HG03565 (cell line): ENCODE measurements at regions not wholly inside any gene's neighbourhood (a gene's known extent, or its start where the extent isn't known, plus 50 kb on each side); places are given as distances from the start of the nearest gene placed in this dataset.
"Not testable (repeated sequence)": the region's sequence is repeated elsewhere in the genome, so short reads cannot be mapped to it uniquely, and the experiment has no call there.

Experiments used
- ATAC-seq: cut with Tn5 transposase; IDR thresholded peaks from one replicate; pipeline ENCODE4 v1.9.1; 2021; ENCODE audit warnings: mild to moderate bottlenecking, moderate library complexity; ENCODE audit not compliant: unreplicated experiment

DNA sequence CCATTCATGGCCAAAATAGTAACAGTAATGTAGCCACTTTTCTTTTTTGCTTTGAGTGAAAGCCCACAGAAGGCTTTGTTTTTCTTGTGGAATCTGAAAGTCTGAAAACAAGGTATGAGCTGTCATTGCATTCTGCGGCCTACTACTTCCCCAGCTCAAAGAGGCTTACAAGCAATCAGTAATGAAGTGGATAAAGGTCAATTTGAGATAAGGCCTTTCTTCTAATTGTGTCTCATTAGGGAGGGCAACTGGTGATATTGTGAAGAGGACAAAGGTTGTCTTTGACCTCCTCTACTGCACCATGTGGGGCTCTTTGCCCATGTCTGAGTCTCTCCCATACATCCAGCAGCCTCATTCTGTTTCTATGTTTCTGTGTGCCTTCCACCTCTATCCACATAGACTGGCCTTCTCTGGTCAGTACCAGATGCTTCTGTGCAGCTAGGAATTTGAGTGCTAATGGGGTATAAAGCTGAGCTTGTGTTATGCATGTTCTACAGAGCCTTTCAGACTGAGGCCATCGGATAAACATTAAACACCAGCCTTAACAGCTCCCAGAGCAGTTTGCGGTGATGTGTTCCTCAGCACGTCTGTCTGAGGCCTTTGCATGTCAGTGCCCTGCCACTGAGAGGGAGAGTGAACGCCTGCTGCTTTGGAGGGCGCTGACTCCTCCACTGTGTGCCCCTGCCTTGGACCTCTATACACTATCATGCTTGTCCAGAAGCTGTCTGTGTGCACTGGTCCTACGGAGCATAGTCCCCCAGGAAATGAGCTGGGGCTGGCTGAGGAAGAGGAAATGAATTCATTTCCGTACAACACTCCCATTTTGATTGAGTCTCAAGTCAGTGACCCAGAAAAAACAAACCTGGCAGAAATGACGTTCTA, 80.2 kb downstream of the SH2D1A start:
- ATAC-seq: no peak

GRCh38 chrX:124433186-124433585, 86.8 kb downstream of the SH2D1A start:
- ATAC-seq: no peak

DNA sequence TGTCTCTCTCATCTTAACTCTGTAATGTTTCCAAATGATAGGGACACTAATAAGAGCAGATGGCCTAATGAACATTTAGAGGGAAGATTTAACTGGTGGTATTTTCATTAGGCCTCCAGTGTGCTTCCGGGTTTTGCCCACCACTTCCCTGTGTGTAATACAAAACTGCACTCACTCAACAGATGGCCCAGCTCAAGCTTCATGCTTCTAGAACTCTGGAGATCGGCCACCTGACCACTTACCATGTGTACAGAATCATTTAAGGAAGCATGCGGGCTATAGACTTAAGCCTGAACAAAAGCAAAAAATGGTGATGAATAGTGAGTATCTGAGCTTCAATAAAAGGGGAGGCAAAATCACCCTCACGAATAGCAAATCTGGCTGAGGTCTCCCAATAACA, 89.3 kb downstream of the SH2D1A start:
- ATAC-seq: no peak

DNA sequence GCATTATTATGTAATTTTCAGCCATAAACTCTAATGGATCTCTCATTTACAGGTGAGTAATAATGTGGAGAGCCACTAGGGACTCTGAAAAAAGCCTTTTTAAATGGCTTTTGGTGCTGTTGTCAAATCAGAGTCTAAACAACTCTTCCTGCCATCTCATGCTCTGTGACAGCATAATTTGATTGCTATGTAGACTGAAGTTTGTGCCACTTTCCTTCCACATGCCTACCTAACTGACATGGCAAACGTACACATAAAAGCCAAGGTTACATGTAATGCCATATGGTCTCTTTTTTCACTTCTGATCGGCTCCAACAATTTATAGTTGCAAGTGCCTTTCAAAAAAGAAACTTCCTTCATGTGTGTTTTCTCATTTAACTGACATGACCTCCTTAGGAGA, 94.3 kb downstream of the SH2D1A start:
- ATAC-seq: no peak

GRCh38 chrX:124441971-124442590, 95.7 kb downstream of the SH2D1A start:
- no peak for ATAC-seq

GRCh38 chrX:124455966-124456365, 109.6 kb downstream of the SH2D1A start:
- ATAC-seq: no peak

- not testable (repeated sequence) for ATAC-seq
Observed at GRCh38 chrX:124459851-124460250, 113.5 kb downstream of the SH2D1A start.

DNA sequence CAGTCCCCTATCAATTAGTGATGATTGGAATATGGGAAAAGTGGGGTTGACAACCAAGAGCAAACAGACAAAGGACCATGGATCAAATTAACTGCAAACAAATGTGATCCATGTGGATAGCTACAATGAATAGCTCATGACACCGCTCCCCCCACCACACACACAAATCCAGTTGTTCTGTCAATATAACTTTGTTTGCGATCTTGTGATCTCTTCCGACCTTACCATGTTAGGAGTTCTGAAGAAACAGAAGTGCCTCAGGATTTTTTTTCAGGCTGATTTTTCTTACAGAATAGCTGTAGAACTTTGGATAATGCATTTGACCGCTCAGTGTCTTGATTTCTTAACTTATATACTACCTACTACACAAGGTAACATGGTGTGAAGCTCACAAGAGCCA, 116.6 kb downstream of the SH2D1A start:
- ATAC-seq: no peak

DNA sequence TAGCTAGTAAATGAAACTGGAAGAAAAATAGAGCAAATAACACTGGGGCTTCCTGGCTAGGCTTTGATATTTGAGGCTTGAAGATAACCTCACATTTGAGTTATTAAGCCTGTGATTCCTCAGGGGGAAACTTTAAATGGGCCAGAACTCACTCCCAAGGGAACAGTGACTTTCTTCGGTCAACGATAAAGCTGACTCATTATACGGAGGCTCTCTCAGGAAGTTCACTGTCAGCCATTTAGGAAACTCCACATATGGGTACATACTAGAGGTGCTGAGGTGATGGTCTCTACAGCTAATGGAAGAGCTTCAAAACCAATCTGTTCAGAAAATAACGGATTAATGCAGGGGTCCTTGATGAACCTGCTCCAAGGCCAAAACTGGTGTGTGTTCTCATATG, 120.8 kb downstream of the SH2D1A start:
- no peak for ATAC-seq

DNA sequence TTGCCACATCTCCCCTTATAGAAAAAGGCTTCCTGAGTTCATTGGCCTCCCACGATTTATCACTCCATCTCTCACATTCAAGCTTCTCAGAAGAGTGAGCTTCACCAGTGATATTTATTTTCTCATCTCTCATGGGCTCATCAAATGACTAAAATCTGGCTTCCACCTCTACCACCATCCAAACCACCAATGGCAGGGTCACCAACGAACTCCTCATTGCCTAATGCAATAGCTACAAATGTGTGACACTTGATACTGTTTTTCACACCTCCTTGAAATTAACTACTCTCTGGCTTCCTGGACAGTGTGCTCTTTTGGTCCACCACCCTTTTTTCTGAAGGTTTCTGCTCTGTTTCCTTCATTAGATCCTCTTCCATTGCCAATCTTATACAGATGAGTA, 129.0 kb downstream of the SH2D1A start:
- no peak for ATAC-seq

DNA sequence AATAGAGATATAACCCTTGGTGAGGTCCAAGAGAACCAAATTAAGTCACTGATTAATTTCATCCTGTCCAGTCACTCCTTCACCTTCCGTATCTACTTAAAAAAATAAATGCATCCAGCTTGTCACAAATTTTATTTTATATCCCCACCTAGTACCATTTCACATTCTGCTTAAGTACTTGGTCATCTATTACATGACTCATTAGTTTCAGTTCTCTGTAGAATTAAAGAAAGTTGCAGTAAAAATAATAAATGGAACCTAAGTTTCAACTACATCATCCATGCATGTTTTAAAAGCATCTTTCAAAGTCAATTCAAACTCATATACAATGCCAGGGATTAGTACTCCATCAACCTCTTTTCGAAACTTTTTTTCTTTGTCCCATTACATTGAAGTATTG, 130.2 kb downstream of the SH2D1A start:
- no peak for ATAC-seq

GRCh38 chrX:124478046-124478445, 131.7 kb downstream of the SH2D1A start:
- ATAC-seq: no peak

DNA sequence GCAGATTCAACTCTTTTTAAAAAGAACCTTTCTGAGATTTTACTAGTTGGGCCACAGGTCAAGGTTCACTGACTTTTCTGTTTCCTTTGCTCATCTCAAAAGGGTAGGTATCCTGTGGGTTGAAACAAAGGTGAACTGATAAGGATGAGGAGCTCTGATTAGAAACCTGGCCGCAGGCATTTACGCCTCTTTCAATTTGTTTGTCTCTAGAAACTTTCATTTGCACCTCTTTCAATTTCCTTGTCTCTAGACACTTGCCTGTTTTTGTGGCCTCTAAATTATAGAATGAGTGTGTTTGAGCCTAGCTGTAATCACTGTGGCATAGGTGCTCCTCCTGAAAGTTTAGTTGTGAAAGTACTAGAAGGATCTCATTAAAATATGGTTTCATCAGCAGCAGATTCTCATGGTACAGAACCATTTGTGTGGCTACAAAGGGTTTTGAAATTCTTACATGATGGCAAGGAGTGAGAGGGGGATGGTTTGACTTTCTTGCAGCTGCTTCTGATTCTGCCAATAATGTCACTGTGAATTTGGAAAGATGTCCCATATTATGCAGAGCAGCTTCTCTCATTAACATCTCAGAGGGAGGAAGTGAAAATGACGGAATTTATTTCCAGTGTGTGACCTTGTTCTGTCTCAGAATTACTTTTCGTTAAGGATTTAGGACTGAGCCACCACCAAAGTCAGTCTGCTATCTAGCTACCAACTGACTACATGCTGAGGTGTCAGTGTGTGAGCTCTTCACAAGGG, 142.2 kb downstream of the SH2D1A start:
- peak; percentile 88 for ATAC-seq

DNA sequence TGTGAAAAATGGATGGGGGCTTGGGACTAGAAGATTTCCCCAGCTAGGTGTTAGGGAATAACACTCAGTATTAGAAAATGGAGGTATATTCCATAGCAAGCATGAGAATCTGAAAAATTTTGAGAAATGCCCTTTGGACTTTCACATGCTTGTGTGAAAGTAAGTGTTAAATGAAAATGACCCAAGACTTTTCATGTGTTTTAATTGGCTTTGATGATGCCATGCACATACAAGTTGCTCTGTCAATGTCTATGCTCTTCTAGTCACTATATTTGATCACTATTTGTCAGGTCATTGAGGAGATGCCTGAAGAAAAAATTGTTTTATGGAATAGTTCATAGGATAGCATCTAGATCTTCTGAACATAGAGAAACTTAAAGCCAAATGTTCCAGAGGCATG, 147.6 kb downstream of the SH2D1A start:
- no peak for ATAC-seq

DNA sequence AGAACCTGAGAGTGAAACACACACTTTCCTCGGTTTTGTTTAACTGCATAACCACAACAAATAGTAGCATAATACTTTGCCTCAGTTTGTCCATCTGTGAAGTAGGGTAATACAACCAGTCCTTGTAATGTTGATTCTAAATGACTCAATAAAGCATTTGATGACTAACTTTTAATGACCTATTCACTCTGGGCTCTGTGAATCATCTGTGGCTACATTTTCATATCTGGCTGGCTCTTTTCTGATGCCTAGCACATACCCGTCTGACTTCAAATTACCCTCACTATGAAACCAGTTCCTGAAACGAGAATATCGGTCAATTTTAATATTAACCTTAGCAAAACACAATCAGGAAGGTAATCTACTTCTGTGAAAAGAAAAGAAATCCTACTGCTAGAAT, 151.0 kb downstream of the SH2D1A start:
- ATAC-seq: no peak

DNA sequence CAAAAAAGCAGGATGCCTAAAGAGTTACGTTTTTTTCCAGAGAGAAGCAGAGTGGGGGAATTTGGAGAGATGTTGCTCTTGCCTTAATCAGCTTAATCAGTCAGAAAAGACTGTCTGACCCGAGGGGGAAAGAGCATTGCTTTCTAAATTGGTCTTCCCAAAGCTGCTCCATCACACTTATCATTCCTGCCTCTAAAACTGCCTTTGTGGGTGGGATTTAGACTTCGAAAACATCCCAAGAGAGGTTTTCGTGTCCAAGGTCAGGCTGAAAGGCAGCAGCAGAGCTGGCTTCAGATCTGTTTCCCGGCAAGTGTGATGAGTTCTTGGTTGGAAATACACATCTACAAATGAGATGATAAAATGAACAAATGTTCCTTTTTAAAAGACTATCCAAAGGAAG, 155.2 kb downstream of the SH2D1A start:
- ATAC-seq: no peak

GRCh38 chrX:124502166-124502565, 155.8 kb downstream of the SH2D1A start:
- no peak for ATAC-seq

DNA sequence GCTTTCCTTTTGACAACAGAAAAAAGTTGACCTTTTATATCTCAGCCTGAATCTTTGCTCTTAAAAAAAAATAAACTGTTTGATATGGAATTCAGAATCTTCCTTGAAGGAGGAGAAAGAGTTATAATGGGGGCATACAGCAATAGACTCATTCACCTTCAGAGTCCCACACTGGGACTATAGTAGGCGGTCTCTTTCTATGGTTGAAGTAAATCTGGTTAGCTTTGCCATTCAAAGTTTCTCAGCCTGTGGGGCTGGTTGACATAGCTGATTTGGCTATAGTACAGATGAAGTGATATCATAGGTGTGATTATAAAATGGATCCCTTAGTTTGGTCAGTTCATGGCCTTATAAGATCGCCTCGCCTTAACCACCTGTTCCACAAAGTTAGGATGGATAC, 156.2 kb downstream of the SH2D1A start:
- no peak for ATAC-seq

DNA sequence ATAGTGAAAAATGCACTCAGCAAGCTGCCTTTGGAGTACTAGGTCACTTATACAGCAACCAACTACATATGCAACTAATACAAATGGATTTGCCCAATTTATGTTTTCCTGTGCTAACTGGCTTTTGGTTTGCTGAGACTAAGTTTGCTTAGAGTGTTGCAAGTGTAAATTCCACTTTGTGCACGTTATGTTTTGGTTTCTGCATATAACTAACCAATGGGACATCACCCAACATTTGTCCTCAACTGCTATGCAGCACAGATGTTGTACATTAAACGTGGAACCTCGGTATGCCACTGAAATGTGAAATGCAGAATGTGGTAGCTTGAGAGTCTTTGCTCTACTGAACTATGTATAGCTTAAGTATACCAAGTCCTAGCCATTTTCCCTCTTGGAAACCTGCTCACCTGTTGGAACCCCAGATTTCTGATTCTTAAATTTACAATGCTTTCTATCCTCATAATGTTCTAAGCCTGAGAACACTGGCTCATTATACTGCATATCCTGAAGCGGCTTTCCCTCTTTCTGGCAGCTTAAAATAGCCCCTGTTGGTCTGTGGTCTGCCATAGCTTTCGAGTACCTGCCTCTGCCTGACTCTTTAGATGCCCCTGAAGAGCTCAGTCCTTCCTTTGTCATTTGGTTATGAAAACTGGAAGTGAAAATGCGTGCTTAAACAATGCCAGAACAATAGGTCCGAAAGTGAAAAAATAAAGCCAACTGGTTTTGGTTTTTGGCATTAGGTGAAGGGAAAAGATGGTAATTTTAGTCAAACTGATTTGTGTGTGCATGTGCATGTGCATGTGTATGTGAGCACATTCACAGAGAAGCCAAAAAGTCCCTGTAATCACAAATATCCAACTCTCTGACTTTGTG, 158.0 kb downstream of the SH2D1A start:
- peak; percentile 84 for ATAC-seq

DNA sequence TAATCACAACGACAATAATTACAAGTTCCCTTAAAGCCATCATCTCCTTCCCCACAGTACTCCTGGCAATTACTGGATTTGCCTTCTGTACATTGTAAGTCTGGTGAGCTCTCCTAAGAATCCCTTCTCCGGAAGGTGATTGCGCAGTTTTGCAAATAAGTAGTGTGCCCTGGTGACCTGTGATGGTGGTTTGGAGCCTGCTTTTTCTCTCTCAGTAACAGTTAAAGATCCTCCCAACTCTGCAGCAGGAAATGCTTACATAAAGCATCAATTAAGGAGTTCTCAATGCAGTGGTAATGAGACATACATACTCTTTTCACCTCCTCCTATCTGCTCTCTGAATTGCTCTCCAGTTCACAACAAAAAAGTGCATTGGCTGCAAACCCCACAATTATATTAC, 159.7 kb downstream of the SH2D1A start:
- ATAC-seq: no peak

- no peak for ATAC-seq
Observed at GRCh38 chrX:124507246-124507645, 160.9 kb downstream of the SH2D1A start.
